GM18867 (cell line): ENCODE measurements at regions not wholly inside any gene's neighbourhood (a gene's known extent, or its start where the extent isn't known, plus 50 kb on each side); places are given as distances from the start of the nearest gene placed in this dataset.

ENCODE experiments used
- ATAC-seq: cut with Tn5 transposase; IDR thresholded peaks from one replicate; pipeline ENCODE4 v1.9.1; 2021; ENCODE audit warnings: mild to moderate bottlenecking, moderate library complexity; ENCODE audit not compliant: unreplicated experiment

GRCh38 chr9:108618906-108619550 is 236.8 kb downstream of the ACTL7B start:
- no peak for ATAC-seq

- ATAC-seq, result no peak
Observed at GRCh38 chr9:108617676-108618075, 238.1 kb downstream of the ACTL7B start.

DNA sequence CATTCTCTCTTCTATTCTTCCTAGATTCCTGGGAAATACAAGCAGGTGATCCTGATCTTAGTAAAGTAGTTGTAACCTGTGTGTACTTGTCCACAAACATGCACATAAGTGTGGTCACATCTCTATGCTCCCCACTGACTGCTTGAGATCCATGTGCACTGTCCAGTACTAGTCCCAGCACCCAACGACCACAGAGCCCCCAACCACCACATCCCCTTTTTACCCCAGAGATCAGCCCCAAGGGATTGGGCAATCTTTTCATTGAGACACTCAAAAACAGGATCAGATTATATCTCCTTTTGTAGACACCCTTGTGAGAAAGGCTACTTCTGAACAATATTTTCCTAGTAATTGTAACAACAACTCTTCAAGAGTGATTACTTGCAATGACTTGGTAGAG is 240.6 kb downstream of the ACTL7B start:
- no peak for ATAC-seq

DNA sequence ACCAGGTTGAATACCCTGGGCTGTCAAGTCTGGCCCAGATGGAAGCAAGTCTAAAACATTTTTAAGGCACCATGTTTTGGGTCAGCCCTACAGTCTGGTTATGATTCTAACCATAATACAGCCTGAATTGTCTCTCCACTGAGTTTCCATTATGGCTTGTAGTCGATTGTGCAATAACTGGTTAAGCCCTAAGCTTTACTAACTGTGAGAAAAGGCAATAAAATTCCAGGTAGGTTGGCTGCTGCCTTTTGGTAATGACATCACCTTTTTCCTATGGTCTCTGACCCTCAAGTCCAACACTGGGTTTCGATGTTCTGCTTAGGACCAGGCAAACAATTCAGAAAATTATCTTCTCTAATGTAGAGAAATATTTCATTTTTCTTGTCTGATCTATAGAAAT is 243.3 kb downstream of the ACTL7B start:
- no peak for ATAC-seq

DNA sequence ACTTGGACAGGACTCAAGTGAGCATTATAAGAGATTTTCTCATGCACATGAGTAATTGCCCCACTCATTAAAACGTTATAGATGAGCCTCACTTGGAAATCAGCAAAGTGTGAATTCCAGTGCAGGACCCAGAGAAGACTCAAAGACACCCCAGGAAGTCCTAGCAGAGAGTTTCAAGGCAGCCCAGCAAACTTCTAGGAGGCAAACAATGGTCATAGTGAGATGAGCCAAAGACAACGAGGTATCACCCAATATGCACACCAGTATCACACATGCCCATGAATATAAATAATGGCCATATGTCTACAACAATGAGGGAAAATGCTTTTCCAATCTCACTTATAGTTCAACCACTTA is 245.9 kb downstream of the ACTL7B start:
- ATAC-seq, result no peak

GRCh38 chr9:108609227-108609896 is 246.4 kb downstream of the ACTL7B start:
- ATAC-seq, result no peak

GRCh38 chr9:108607607-108608006 is 248.2 kb downstream of the ACTL7B start:
- ATAC-seq, result no peak

GRCh38 chr9:108606401-108606800 is 249.4 kb downstream of the ACTL7B start:
- no peak for ATAC-seq

DNA sequence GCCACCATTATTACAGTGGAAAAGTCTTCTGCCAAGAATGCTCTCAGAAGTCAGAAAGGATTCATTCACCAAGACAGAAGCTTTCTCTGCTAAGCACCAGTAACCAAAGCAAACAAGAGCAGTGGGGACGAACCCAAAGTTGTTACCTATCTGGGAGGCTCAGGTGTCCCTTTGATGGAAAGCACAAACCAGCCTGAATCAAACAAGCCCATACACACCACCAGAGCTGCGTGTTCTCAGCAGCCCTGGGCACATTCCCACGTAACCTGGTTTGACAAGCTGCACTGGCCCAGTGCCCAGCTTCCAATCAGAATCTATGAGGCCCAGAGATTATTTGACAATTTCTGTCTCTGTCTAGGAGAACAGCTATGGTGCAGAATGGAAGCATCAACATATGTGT is 252.6 kb downstream of the ACTL7B start:
- no peak for ATAC-seq

DNA sequence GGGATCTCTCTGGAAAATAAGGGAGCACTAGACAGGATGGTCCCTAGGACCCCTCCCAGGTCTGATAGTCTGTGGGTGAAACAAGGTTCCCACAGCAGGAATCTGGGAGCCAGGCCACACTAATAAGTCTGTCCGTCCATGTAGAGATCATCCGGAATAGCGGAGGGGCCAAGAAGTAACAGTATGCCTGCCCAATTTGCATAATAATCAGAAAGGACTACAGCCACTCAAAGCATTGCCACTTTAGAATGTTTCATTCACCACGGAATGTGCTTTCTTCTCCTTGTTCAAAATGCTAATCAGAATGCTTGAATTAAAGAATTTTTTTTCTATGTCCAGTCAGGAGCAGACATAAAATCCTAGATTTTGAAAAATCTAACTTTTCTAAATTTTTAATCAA is 254.9 kb downstream of the ACTL7B start:
- no peak for ATAC-seq

GRCh38 chr9:108599571-108599970 is 256.2 kb downstream of the ACTL7B start:
- ATAC-seq, result no peak

- ATAC-seq, result no peak
Observed at GRCh38 chr9:108591121-108591520, 264.7 kb downstream of the ACTL7B start.

GRCh38 chr9:108588246-108588645 is 267.5 kb downstream of the ACTL7B start:
- ATAC-seq, result no peak

DNA sequence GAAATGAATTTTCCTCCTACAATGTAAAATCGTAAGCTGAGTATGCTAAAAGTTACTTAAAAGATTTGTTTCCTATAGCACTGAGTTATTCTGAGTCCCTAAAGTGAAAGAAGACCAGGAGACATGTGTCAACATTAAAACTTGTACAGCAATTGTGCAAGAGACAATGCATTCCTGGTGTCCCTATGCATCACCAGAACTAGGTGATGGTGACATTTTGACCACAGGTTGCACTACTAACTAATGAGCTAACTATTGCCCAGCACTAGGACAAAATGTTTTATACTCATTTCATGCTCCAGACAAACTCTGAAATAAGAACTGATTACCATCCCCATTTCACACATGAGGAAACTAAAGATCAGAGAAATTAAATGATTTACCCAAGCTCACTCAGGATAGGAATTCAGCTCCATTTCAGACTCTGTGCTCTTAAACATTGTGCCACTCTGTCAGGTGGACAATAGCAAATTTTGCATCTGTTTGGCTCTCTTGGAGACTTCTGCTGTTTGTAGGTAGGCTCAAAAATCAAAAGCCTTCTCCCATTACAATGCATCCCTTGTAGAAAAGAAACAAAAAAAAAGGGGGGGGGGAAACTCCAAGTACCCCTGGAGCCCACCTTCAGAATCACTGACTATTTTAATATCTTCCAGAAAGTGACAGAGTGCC is 269.2 kb downstream of the ACTL7B start:
- no peak for ATAC-seq

DNA sequence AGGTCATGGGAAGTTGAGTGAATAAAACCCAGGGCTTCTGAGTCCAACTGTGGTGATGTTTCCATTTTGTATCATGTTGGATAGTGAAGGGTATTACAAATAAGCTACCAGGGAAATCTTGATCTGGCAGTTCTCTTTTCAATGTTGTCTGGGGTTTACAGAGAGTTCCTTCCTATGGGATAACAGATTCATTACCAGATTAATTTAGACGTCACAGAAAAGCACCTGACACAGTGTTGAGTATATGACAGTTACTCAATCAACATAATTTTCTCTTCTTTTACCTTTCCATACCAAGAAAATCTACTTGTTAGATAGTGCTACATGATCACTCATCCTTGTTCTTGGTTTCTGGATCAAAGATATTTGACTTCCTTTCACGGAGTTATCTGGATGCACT is 270.9 kb downstream of the ACTL7B start:
- ATAC-seq, result no peak

DNA sequence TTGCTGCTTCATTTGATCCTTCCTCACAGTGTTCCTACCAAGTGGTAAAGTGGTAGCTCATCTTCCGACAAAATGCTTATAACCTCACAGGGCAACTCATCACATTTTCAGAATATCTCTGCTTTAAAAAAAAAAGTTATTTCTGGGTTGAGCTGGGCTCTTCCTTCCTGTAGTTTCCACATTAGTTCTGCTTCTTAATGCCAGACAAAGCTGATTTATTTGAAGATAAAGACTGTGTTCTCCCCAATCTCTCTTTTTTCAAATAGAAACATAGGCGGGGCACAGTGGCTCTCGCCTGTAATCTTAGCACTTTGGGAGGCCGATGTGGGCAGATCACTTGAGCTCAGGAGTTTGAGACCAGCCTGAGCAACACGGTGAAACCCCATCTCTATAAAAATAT is 273.1 kb downstream of the ACTL7B start:
- ATAC-seq, result no peak

DNA sequence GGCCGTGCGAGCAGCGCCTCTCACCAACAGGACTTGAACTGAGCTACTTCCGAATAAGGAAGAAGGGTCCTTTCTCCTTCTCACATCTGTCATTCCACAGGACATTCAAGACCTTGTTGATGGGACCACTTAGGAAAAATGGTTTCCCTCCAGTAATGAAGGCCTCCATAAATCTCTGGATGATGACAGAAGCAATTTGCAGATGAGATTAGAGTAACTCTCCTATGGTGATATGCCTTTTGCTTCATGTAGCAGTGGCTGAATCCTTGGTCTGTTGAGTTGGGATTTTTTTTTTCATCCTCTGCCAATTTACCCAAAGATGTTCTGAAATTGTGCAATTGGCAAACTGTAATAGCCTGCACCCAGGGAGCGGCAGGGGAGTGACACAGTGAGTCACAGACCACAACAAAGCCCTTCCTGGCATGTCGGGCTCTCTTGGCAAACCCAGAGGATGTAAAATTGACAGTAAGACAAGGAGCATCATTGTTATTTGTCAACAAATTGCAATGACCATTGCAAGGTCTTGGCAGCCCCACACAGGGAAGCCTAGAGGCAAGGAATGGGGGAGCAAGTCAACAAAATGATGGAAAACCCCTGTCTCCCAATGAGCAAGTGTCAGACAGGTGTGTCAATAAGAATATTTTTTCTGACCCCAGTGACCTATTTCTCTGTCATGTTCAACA is 275.9 kb downstream of the ACTL7B start:
- ATAC-seq, result no peak

- no peak for ATAC-seq
Observed at GRCh38 chr9:108575276-108575675, 280.5 kb downstream of the ACTL7B start.

GRCh38 chr9:108569624-108570023 is 286.2 kb downstream of the ACTL7B start:
- ATAC-seq, result no peak

DNA sequence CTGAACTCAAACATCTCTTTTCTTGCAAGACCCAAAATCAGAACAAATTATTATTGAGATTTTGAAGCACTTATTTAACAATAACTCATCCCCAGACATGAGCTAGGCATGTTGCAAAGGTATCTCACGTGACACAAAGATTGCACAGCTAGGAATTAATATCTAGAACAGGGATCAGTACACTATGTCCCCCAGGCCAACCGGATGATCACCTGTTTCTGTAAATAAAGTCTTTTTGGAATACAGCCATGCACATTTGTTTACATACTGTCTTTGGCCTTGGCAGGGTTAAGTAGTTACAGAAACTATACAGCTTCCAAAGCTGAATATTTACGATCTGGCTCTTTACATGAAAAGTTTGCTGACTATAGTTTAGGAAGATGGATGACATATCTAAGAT is 287.7 kb downstream of the ACTL7B start:
- no peak for ATAC-seq

- ATAC-seq, result no peak
Observed at GRCh38 chr9:108567571-108567970, 288.2 kb downstream of the ACTL7B start.
